ENCODE measurements at regions not wholly inside any gene's neighbourhood (a gene's known extent, or its start where the extent isn't known, plus 50 kb on each side); places are given as distances from the start of the nearest gene placed in this dataset.

DNA sequence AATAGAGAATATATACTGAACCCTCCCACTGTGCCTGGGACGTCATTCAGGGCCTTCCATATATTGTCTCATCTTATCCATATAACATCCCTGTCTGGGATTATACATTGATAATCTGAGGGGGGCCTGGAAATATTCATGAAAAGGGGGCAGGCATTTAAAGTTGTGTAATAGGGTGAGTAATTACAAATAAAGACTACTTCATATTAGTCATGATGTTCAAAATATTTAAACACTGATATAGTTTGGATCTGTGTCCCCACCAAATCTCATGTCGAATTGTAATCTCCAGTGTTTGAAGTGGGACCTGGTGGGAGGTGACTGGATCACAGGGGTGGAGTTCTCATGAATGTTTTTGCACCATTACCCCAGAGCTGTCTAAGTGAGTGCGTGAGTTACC is 97.8 kb downstream of the AQP9 start:
- DNase-seq (ENCODE audit: low read depth) = no peak

DNA sequence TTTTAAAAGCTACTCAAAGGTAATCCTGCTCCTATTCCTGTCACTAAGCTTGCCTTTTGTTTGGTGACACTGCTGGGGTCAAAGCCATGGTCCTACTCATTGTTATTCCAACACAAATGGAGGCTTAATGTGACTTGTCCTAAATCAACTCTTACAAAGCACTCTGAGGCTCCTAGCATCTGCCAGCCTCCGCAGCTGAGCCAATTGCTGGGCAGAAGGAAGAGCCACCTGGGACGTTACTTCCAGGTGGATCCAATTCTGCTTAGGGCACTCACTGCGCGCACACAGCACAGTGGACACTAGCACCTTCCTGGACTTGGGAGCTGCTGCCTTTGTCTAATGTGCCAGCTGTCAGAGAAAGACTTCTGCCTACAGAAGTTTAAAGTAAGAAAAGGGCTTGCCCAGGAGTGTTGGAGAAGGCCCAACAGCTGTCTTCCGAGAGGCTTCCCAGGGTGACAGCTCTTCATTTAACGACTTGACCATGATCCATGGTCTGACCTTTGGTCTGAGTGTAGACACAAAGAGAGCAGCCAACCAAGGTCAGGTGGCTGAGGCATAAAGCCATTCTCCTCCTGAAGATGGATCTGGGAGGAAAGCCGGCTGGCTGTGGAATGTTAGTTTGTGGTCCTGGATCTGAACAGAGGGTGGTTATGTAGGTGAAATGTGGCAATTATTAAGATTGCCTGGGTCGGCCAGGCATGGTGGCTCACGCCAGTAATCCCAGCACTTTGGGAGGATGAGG is 102.2 kb downstream of the AQP9 start:
- DNase-seq (ENCODE audit: low read depth) = no peak

DNA sequence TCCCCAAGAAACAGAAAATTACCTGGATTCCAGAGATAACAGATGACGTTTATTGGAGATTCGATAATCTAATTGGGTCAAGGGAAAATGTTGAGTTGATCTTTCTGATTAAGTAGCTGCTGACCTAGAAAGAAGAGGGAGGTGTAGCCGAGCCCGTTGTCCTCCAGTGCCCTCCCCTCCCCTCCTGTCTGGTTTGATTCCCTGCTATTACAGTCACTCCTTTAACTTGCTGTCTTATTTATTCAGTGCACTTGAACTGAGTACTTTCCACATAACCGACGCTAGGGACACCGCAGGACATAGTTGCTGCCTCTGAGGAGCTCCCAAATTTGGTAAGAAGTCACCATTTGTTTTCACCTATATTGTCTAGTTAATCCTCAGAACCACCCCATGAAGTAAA is 103.7 kb downstream of the AQP9 start:
- DNase-seq (ENCODE audit: low read depth) = no peak

DNA sequence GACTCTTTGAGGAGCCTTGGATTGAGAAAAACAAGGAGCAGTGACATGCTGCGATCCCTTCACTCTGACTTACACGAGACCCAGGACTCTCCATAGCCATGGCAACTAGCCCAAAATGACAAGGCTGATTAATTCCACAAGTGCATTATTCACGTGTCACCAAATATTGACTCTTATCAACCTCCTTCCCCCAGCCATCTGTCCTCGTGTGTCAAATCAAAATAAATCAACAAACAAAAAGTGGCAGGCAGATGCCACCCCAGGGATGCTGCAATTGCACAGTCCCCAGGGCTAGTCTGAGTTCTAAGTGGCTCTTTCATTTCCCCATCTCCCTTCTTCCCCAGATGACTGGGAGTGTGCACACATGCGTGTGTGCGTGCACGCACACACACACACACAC is 104.9 kb downstream of the AQP9 start:
- no peak for DNase-seq (ENCODE audit: low read depth)

DNA sequence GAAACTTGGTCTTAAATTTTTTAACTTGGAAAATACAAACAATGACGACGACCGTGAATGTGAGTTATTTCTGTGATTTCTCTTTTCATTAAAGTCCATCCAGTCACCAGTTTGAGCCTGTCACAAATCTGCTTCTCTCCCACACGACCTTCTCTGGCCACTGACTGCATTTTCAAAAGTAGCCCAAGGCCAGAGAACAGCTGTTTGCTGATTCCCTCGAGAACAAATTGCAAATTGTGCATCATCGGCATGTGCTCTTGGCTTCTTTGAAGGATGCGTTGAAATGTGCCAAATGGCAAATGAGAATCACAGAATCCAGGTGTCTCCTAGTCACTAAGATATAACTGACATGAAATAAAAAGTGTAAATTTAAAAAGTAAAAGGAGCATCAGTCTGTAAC is 106.4 kb downstream of the AQP9 start:
- no peak for DNase-seq (ENCODE audit: low read depth)

DNA sequence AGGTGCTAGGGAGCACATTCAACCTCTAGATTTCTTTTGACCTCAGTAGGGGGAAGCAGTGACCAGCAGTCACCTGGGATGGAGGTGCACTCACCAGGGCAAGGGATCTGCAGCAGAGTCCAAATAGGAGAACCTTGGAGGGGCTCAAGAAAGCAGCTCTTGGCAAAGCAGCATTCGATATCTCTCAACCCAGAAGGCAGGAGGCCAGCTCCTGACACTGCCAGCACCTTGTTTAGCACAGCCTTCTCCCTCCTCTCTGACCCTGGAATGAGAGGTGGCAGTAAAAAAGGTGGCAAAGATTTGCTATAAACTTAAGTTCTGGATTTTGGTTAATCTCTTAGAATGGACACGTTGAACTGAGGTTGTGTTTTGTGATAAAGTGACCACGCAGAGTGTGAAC is 107.9 kb downstream of the AQP9 start:
- no peak for DNase-seq (ENCODE audit: low read depth)

DNA sequence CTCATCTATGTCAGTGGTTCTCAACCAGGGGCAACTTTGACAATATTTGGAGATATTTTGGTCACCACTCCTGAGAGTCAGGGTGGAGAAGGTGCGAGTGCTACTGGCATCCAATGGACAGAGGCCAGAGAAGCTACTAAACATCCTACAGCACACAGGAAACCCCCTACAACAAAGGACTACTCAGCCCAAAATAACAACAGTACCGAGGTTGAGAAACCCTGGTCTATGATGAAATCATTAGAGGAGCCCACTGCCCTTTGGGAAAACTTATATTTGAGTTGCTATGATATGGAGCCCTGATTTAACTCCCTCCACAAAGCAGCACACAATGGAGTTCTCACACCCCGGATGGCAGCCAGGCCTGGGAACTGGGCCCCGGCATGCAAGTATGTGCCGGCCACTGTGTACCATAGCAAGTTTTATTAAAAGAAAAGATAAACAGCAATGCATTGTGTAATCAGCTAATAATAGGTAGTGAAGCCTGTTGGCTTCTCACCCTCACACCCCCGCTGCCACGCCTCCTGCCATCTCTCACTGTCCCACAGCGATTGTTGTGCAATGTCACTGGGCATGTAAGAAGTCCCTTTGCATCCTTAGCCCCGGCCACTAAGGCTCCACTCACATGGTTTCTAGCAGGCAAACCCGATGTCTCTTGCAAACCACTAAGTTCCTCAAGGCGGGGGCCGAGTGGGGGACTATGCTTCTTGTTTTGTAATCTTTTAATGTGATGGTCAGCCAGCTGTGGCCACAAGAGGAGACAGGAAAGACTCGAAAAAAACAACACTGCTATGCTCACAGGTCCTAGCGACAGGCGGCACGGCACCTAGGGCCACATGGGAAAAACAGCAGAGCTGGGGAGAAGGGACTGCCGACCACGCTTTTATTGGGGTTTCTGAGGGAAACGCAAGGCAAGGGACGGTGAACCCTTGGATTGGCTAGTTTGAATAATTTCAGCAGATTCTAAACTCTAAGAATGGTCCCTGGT is 110.0 kb downstream of the AQP9 start:
- DNase-seq (ENCODE audit: low read depth) = no peak

DNA sequence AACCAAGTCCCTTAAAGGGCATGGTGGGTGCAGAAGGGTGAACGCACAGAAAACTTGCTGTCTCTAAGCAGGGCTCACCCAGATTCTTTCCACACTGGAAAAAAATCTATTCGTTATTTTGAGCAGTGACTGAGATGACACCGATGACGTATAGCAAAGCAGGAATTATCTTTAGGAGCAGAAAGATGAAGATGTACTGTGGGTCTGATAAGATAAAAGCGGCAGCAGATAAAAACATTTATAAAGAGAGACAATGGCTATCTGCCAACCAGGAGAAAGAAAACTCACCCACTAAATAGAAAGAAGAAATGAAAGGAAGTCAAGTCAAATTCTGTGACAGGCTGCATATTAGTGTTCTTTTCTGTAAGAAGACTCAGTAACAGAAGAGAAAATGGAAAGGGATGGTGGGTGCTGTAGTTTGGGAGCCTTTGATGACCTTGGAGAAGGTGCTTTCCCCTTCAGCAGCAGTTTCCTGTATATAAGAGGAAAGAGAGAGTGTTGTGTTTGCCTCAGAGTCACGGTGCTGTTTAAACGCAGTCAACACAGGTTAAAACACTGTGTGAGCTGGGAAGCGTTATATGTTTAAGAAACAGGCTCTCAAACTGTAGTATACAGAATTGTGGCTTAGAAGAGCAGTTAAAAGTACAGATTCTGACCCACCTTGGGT is 111.6 kb downstream of the AQP9 start:
- no peak for DNase-seq (ENCODE audit: low read depth)

DNA sequence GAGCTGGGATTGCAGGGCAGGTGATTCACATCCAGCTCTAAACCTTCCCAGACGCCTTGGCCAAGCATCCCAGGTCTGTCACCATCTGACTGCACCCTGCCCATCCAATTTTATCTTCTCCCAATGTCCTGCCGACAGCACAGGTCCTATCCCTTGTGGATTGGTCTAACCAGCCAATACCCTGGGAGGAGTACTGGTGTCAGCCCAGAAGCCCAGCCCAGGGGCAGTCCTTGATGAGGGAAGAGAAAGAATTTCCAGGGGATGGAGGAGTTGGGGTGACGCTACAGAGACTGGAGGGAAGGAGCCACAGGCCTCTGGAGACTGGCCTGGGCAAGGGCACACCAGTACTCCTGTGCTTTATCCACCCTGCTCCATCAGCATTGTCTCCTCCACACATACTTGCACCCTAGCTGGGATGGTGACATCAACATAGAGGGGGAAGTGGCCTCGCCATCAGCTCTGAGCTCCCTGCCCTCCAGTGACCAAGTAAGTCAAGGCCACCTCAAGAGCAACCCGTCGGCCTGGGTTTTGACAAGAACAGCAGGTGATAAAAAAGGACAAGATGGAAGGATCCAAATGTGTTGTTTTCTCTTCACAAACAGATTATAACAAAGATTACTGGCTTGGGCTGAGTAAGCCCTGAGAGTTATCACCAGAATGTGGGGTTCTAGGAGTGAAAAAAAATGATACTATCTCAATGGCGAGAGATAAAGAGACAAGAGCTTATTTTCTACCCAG is 114.6 kb downstream of the AQP9 start:
- no peak for DNase-seq (ENCODE audit: low read depth)

DNA sequence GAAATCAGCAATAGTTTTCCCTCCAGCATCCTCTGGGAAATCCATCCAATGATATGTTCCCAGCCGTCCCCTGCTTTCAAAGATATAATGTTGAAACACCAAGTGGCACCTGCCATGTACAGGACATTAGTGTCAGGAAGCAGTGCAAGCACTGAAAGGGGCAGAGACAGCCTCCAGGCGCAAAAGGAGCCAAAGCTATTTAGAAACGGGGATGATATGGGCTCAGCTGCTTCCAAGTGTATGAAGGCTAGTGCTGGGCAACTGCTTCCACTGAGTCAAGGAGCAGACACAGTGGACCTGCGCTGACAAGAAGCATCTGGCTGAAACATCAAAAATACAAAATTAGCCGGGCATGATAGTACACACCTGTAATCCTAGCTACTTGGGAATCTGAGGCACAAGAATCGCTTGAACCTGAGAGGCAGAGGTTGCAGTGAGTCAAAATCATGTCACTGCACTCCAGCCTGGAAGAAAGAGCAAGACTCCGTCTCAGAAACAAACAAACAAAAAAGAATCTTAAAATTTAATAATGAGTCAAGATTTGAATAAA is 119.7 kb downstream of the AQP9 start:
- no peak for DNase-seq (ENCODE audit: low read depth)

DNA sequence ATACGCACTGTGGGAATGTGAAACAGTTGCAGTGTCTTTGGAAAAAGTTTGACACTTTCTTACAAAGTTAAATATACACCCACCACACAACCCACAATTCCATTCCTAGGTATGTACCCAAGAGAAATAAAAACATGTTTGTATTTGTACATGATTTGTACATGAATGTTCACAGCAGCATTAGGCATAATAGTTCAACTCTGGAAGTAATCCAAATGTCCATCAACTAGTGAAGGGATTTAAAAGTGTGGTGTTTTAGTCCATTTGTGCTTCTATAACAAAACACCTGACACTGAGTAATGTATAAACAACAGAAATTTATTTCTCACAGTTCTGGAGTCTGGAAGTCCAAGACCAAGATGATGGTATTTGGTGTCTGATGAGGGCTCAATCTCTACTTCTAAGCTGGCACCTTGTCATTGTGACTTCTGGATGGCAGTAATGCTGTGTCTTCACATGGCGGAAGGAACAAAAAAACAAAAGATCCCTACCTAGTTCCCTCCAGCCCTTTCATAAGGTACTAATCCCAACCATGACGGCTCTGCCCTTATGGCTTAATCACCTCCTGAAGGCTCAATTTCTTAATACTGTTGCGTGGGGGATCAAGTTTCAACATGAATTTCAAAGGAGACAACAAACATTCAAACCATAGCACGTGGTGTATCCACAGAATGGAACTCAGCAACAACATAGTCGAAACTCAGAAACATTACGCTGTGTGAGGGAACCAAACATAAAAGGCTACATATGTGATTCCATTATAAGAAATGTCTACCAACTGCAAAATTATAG is 120.5 kb downstream of the AQP9 start:
- no peak for DNase-seq (ENCODE audit: low read depth)

DNA sequence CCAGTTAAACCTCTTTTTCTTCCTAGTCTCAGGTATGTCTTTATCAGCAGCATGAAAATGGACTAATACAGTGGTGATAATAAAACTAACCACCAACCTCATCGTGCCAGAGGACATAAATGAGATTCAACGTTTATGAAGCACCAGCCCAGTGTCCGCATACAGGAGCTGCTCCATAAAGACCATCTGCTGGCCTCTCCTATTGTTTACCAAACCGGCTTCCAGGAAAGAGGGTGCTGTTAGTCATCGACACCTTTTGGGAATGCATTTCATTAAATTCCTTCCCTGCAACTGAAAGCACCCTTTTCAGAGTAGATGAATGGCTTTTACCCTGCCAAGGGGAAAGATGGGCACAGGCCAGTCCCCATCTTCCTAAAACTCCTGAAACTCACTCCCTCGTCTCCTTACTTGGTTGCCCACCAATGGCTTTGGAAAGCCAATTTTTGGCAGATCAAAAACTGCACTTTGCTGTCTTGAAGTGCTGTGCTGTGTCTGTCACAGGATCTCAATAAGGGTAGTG is 122.1 kb downstream of the AQP9 start:
- DNase-seq (ENCODE audit: low read depth) = peak; percentile 30

DNA sequence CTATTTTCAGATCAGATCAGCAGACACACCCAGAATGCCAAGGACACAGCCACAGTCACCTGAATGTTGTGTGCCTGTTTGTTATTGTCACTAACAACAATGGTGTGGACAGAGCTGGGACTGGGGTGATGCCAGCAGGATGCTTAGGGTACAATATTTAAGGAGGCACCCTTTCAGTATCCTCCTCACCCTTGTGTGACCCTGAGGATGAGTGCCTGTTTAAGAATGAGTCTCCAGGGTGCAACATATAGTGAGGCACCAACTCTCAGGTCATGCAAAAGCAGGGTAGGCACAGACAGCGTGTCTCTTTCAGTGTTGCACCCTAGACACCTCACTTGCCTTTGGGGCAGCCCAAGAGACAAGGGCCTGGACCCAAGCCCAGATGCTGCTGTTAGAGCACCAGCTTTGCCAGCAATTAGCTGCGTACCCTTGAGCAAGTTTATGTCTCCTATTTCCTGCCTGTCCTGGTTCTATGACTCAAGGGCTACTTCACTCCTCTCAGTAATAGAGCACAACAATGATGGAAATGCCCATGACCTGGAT is 122.6 kb downstream of the AQP9 start:
- DNase-seq (ENCODE audit: low read depth) = peak; percentile 24

DNA sequence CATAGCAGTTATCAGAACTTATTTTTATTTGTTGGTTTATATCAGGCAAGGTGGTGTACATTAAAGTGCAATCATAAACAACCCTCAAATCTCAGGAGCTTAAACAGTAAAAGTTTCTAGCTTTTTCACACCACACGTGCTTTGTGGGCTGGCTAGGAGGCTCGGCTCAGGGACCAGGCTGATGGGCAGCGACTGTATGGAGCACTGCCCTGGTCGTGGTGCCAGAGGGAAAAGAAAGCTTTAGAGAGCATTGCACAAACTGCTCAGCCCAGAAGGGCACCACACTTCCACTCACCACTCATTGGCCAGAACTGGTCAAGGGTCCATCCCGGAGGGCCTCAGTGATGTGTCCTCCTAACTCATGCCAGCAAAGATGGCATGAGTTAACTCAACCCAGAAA is 123.2 kb downstream of the AQP9 start:
- no peak for DNase-seq (ENCODE audit: low read depth)

DNA sequence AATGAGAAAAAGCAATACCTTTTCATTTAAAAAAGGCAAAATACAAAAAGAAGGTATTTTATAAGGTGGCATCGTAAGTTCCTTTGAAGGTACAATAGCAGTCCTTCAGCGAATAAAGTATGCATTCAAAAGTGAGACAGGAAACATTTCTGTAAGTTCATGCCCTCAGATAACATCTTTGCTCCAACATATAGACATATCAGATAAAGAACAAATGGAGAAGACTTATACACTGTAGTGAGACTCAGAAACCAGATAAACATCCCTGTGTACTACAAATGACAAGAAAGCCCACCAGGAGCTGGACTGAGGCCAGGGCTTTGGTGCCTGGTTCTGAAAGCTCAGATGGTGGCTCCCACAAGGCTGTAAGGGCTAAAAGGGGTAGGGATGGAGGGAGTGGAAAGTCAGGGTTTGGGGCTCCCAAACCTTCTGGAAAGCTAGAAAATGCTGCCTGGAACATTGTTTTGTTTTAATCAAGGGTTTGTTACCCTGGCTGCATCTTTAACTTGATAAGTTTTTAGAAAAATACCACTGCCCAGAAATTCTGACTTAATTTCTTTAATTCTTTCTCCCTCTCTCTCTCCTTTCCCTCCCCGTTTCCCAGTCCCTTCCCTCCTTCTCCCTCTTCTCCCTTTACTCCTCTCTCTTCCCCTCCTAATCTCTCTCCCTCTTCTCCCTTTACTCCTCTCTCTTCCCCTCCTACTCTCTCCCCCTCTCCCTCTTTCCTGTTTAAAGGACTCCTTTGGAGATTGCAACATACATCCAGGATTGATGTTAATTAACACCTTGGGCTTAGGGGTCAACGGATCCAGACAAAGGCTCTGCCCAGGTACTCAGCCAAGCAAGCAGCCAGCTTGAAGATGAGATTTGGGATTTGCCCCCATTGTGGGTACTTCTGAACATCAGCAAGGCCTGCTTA is 126.1 kb downstream of the AQP9 start:
- no peak for DNase-seq (ENCODE audit: low read depth)

DNA sequence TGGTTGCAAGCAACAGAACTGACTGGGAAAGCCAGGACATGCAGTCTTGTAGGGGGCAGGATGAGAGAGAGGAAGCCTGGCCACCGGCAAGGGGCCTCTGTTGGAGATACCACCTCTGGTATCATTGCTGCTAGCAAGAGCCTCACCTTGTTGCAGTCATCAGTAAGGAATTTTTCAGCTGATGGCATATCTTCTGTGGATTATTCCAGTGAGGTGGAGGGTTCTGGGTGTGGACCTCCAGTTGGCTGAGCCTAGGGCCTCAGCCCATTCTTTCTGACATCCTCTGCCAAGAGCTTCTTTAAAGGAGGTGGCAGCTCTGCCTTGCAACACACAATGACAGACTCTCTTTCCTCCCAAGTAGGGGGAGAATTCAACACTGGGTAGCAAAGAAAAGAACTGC is 128.9 kb downstream of the AQP9 start:
- DNase-seq (ENCODE audit: low read depth) = no peak

DNA sequence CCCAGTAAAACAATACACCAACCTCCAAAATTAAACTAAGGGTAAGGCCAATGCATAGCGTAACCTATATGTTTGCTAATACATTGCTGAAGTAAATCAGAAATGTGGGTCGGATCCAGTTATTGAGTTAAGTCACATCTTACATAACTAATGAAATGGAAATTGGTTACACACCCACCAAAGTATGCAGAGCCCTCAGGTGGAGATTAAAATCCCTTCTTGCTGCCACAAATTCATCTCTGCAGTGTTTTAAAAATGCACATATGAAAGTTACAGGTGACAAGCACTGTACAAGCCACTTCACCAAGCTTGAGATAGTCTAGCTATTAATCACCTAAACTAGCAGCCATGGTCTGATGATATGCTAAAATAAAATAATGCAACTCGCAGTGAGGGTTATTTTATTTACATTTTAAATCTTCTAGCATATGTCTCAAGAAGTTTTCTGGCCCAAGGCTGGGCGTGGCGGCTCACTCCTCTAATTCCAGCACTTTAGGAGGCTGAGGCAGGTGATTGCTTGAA is 130.6 kb downstream of the AQP9 start:
- no peak for DNase-seq (ENCODE audit: low read depth)

DNA sequence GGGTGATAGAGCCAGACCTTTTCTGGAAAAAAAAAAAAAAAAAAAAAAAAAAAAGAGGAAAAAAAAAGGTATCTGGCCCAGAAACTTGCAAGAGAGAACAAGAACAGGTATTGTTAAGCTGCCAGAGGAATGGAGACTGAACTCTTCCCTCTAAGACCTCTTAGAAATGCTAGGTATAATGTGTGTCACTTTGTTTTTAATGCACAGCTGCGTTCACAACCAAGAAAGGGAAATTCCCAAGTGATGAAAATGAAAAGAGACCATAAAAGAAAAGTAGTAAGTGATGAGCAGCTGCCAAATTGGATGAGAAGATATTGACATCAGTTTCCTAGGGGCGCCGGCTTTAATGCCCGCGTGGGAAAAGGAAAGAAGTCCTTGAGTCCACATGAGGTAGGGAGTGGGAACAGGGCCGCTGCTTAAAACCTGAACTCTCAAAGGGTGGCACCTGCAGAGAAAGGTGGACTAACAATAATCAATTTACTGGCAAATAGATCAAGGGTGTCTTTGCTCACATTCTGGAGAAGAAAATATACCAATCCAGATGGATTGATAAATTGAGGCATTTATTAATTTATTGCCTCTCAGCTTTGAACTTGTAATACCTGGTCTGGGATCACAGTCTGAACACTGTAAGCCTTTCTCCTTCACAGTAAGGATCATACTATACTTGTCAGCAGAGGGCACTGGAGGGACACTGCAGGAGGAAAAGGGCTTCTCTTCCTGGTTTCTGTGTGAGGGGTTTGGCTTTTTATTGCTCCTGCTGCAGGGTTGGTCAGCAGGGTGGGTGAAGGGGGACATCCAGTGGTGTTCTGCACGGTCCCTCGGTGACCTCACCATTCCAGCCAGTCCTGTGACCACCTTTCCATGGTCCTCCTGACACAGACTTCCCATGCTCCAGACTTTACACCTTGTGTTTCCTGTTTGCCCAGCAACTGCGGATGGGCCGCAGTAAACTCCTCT is 131.6 kb downstream of the AQP9 start:
- DNase-seq (ENCODE audit: low read depth) = peak; percentile 62

Measured in ELR (cell line).